PC-3 (cell line): ENCODE measurements at regions not wholly inside any gene's neighbourhood (a gene's known extent, or its start where the extent isn't known, plus 50 kb on each side); places are given as distances from the start of the nearest gene placed in this dataset.

Source experiments
- ATAC-seq: fragments of 200-7000 bp; cut with Tn5 transposase; 2 replicates; pipeline ENCODE4 v1.9.1; 2020; ENCODE audit warnings: mild to moderate bottlenecking, moderate library complexity
- BruUV-seq: library from RNA; stranded (reverse); fragments of 400-500 nt; replicated peaks from 2 replicates; lab custom pipeline; 2021; lab: Mats Ljungman, UMichigan
- CTCF ChIA-PET: fragments of 300-600 bp; sonication (Branson Sonifier 250); formaldehyde crosslinking; loops from one replicate; lab custom pipeline; 2022; ENCODE audit warnings: antibody characterized with exemption; lab: Charles Lee
- POLR2A ChIA-PET: fragments of 300-600 bp; sonication (Branson Sonifier 250); formaldehyde crosslinking; loops from one replicate; lab custom pipeline; 2022; ENCODE audit warnings: antibody characterized with exemption; ENCODE audit not compliant: unreplicated experiment; lab: Charles Lee
- DNase-seq: peaks from one replicate; pipeline ENCODE4 v3.0.0-alpha.2; 2015
- H2AFZ ChIP-seq: fragments of 300-600 bp; sonication (generic); 2 replicates; pipeline ENCODE4 v1.6.0; 2016; ENCODE audit warnings: antibody characterized with exemption, low read length
- H3F3A ChIP-seq: fragments of 300-600 bp; sonication (generic); one replicate; pipeline ENCODE4 v1.6.0; 2017; ENCODE audit warnings: antibody characterized with exemption, low read length, control low read depth, mild to moderate bottlenecking; ENCODE audit not compliant: unreplicated experiment
- H3K27ac ChIP-seq: fragments of 300-600 bp; sonication (generic); 2 replicates; pipeline ENCODE4 v1.5.1; 2016; ENCODE audit warnings: mild to moderate bottlenecking, low read length
- H3K27me3 ChIP-seq: fragments of 300-600 bp; sonication (generic); 2 replicates; pipeline ENCODE4 v1.6.1; 2016; ENCODE audit warnings: low read length, mixed read lengths
- H3K36me3 ChIP-seq: fragments of 300-600 bp; sonication (generic); 2 replicates; pipeline ENCODE4 v1.6.1; 2016; ENCODE audit warnings: low read depth, mixed run types, low read length, mixed read lengths
- H3K4me1 ChIP-seq: fragments of 300-600 bp; sonication (generic); 2 replicates; pipeline ENCODE4 v1.5.1; 2016; ENCODE audit warnings: low read length; ENCODE audit not compliant: insufficient read depth
- H3K4me2 ChIP-seq: fragments of 300-600 bp; sonication (generic); 2 replicates; pipeline ENCODE4 v1.6.0; 2016; ENCODE audit warnings: low read length
- H3K4me3 ChIP-seq: fragments of 300-600 bp; sonication (generic); 2 replicates; pipeline ENCODE4 v1.5.1; 2016; ENCODE audit warnings: mild to moderate bottlenecking, low read length, mixed read lengths
- H3K79me2 ChIP-seq: fragments of 300-600 bp; sonication (generic); 2 replicates; pipeline ENCODE4 v1.6.1; 2017; ENCODE audit warnings: low read length, mixed read lengths
- H3K9ac ChIP-seq: fragments of 300-600 bp; sonication (generic); 2 replicates; pipeline ENCODE4 v1.6.0; 2016; ENCODE audit warnings: mild to moderate bottlenecking, low read length
- H3K9me2 ChIP-seq: fragments of 300-600 bp; sonication (generic); replicated peaks from 2 replicates; pipeline ENCODE4 v1.6.1; 2016; ENCODE audit warnings: mixed run types, low read length, mixed read lengths
- H3K9me3 ChIP-seq: fragments of 300-600 bp; sonication (generic); 2 replicates; pipeline ENCODE4 v1.6.1; 2016; ENCODE audit warnings: low read length, mixed read lengths
- H4K20me1 ChIP-seq: fragments of 300-600 bp; sonication (generic); 2 replicates; pipeline ENCODE4 v1.6.1; 2016; ENCODE audit warnings: low read length, mixed read lengths
- CTCF ChIP-seq: fragments of 300-600 bp; sonication (generic); conservative IDR thresholded peaks from 2 replicates; pipeline ENCODE4 v1.5.1; 2017; ENCODE audit warnings: antibody characterized with exemption, low read depth, mild to moderate bottlenecking, low read length
- EZH2 ChIP-seq: fragments of 300-600 bp; sonication (generic); IDR thresholded peaks from one replicate; pipeline ENCODE4 v1.6.1; 2017; ENCODE audit warnings: antibody characterized with exemption, mild to moderate bottlenecking, low read length; ENCODE audit not compliant: unreplicated experiment
- EZH2phosphoT487 ChIP-seq: fragments of 300-600 bp; sonication (generic); IDR thresholded peaks from 2 replicates; pipeline ENCODE4 v1.6.1; 2018; ENCODE audit warnings: mild to moderate bottlenecking, antibody characterized with exemption, low read length, borderline replicate concordance
- intact Hi-C: fragments of 100-400 bp; cut with micrococcal nuclease; formaldehyde crosslinking; loops from 2 replicates; pipeline ENCODE4 v1.9.0; 2023

DNA sequence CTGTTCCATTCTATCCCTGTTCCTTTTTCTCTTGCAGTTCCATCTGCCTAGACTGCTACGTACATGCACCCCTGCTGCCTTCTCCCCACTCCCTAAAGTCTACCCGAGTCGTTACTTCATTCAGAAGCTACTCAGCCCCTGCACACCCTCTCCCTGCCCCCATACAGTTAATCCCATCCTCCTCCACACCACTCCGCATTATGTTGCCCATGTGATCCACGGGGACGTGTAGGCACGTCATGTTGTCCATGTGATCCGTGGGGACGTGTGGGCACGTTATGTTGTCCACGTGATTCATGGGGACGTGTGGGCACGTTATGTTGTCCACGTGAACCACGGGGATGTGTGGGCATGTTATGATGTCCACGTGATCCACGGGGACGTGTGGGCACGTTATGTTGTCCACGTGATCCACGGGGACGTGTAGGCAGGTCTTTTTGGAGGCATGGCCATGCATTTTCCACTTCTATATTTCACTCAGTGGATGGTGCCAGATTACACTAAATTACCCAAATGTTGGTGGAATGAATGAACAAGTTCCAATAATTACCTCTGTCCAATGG is 299.5 kb downstream of the DCDC2C start:
- H3K4me2 ChIP-seq, result no peak overlapping the region
- CTCF ChIA-PET, result no interaction called here
- no peaks in the 10 kb centered on the region for H3K27me3 ChIP-seq
- no peak overlapping the region for H3K9ac ChIP-seq
- no peaks in the 10 kb centered on the region; the same call in 1 of the 2 replicates for H3K9me3 ChIP-seq
- no peaks in the 10 kb centered on the region for H3K36me3 ChIP-seq
- H3F3A ChIP-seq, result no peaks in the 10 kb centered on the region
- DNase-seq (no peak), ATAC-seq (no peak)
- no peak overlapping the region for H3K27ac ChIP-seq
- H2AFZ ChIP-seq, result no peak overlapping the region
- H3K9me2 ChIP-seq, result no peaks in the 10 kb centered on the region
- intact Hi-C loops, result no loop called here
- H3K79me2 ChIP-seq, result no peaks in the 10 kb centered on the region
- TF ChIP-seq EZH2phosphoT487 (no peak), CTCF (no peak), EZH2 (no peak)
- BruUV-seq, result no TSS peak
- no peaks in the 10 kb centered on the region for H4K20me1 ChIP-seq
- POLR2A ChIA-PET, result no interaction called here
- no peak overlapping the region for H3K4me3 ChIP-seq
- no peaks in the 10 kb centered on the region for H3K4me1 ChIP-seq

GRCh38 chr2:4012197-4012596 is 308.8 kb downstream of the DCDC2C start:
- H2AFZ ChIP-seq, result no peak overlapping the region
- ChIA-PET CTCF (no interaction called here), POLR2A (no interaction called here)
- H3K4me2 ChIP-seq, result no peak overlapping the region
- no peak overlapping the region for H3K9ac ChIP-seq
- DNase-seq (no peak), ATAC-seq (no peak)
- no peaks in the 10 kb centered on the region for H3K9me2 ChIP-seq
- intact Hi-C loops, result no loop called here
- H3K9me3 ChIP-seq, result no peaks in the 10 kb centered on the region
- H3K4me3 ChIP-seq, result no peak overlapping the region
- H3F3A ChIP-seq, result no peaks in the 10 kb centered on the region
- H3K4me1 ChIP-seq, result no peaks in the 10 kb centered on the region
- no peaks in the 10 kb centered on the region for H3K79me2 ChIP-seq
- H4K20me1 ChIP-seq, result no peaks in the 10 kb centered on the region
- H3K36me3 ChIP-seq, result no peaks in the 10 kb centered on the region
- TF ChIP-seq EZH2phosphoT487 (no peak), EZH2 (no peak), CTCF (no peak)
- BruUV-seq, result no TSS peak
- no peak overlapping the region for H3K27ac ChIP-seq
- H3K27me3 ChIP-seq, result no peaks in the 10 kb centered on the region

- CTCF ChIA-PET, result no interaction called here
- Histone ChIP-seq H3K27me3 (no peaks in the 10 kb centered on the region), H3K4me1 (no peaks in the 10 kb centered on the region), H3K79me2 (no peaks in the 10 kb centered on the region), H3K4me2 (no peak overlapping the region), H4K20me1 (no peaks in the 10 kb centered on the region), H3K9me3 (no peaks in the 10 kb centered on the region), H3K9me2 (no peaks in the 10 kb centered on the region), H3K9ac (no peak overlapping the region), H3K27ac (no peak overlapping the region), H2AFZ (no peak overlapping the region), H3K4me3 (no peak overlapping the region), H3K36me3 (no peaks in the 10 kb centered on the region), H3F3A (no peaks in the 10 kb centered on the region)
- ATAC-seq, result no peak
- POLR2A ChIA-PET, result no interaction called here
- TF ChIP-seq CTCF (no peak), EZH2phosphoT487 (no peak), EZH2 (no peak)
- BruUV-seq, result no TSS peak
- no peak for DNase-seq
- intact Hi-C loops, result no loop called here
Observed at GRCh38 chr2:4018535-4018934, 315.2 kb downstream of the DCDC2C start.
